GM12878 (cell line): ENCODE measurements at regions not wholly inside any gene's neighbourhood (a gene's known extent, or its start where the extent isn't known, plus 50 kb on each side); places are given as distances from the start of the nearest gene placed in this dataset.

Source experiments
- ATAC-seq: fragments of 200-7000 bp; cut with Tn5 transposase; 3 replicates; pipeline ENCODE4 v1.9.1; 2020; ENCODE audit warnings: mild to moderate bottlenecking, moderate library complexity
- BruUV-seq: library from RNA; stranded (reverse); fragments of 400-500 nt; replicated peaks from 2 replicates; lab custom pipeline; 2021; lab: Mats Ljungman, UMichigan
- CTCF ChIA-PET: fragments of 300-600 bp; sonication (Branson Sonifier 250); formaldehyde crosslinking; extraction: SDS; loops from one replicate; lab custom pipeline; 2021; ENCODE audit warnings: inconsistent platforms; lab: Yijun Ruan, JAX
- POLR2A ChIA-PET: fragments of 350-600 bp; formaldehyde crosslinking; extraction: SDS; loops from one replicate; lab custom pipeline; 2021; ENCODE audit warnings: inconsistent platforms; lab: Charles Lee
- RAD21 ChIA-PET: fragments of 300-600 bp; sonication (Branson Sonifier 250); formaldehyde crosslinking; loops from one replicate; lab custom pipeline; 2023; ENCODE audit warnings: antibody characterized with exemption; ENCODE audit not compliant: unreplicated experiment; lab: Charles Lee
- SMC1A ChIA-PET: fragments of 300-600 bp; sonication (Branson Sonifier 250); formaldehyde crosslinking; loops from one replicate; lab custom pipeline; 2023; ENCODE audit not compliant: unreplicated experiment, uncharacterized antibody; lab: Charles Lee
- DNase-seq: peaks from one replicate; pipeline ENCODE4 v3.0.0-alpha.2; 2011; ENCODE audit warnings: low read depth, low spot score
- FAIRE-seq: peaks from 3 replicates; lab custom pipeline; 2011; peaks lifted over from hg19 to GRCh38; lab: Jason Lieb, UNC
- H2AFZ ChIP-seq: 2 replicates; pipeline ENCODE4 v1.6.0; 2011; ENCODE audit warnings: low read depth, low read length, control low read depth; ENCODE audit not compliant: control insufficient read depth
- H3K27ac ChIP-seq: 2 replicates; pipeline ENCODE4 v1.5.1; 2011; ENCODE audit warnings: control low read depth; ENCODE audit not compliant: control insufficient read depth, insufficient read depth
- H3K27me3 ChIP-seq, 2 experiments: replicated peaks in 1 of 2; 2 replicates each; pipeline versions ENCODE4 v1.6.0 to v1.6.1; 2011; ENCODE audit warnings: low read length in 1 of 2; ENCODE audit not compliant: control insufficient read depth in 2 of 2, insufficient read depth in 2 of 2
- H3K36me3 ChIP-seq, 2 experiments: 2 replicates each; pipeline ENCODE4 v1.5.1; 2011; ENCODE audit warnings: low read length in 1 of 2; ENCODE audit not compliant: control insufficient read depth in 2 of 2, insufficient read depth in 2 of 2
- H3K4me1 ChIP-seq: 2 replicates; pipeline ENCODE4 v1.6.1; 2011; ENCODE audit warnings: mild to moderate bottlenecking, low read length, moderate library complexity, mixed read lengths; ENCODE audit not compliant: control insufficient read depth, insufficient read depth
- H3K4me2 ChIP-seq: 2 replicates; pipeline ENCODE4 v1.6.0; 2011; ENCODE audit warnings: control low read depth; ENCODE audit not compliant: control insufficient read depth, insufficient read depth
- H3K4me3 ChIP-seq: fragments of 200-600 bp; sonication (generic); 2 replicates; pipeline ENCODE4 v1.5.1; 2016
- H3K79me2 ChIP-seq: 2 replicates; pipeline ENCODE4 v1.6.0; 2011; ENCODE audit warnings: low read length; ENCODE audit not compliant: control insufficient read depth, insufficient read depth
- H3K9ac ChIP-seq: 2 replicates; pipeline ENCODE4 v1.8.0; 2011; ENCODE audit warnings: low read length, control low read depth, mixed read lengths; ENCODE audit not compliant: control insufficient read depth, insufficient read depth
- H3K9me3 ChIP-seq: replicated peaks from 3 replicates; pipeline ENCODE4 v1.5.1; 2011; ENCODE audit warnings: mild to moderate bottlenecking, low read length; ENCODE audit not compliant: control insufficient read depth, insufficient read depth
- H4K20me1 ChIP-seq: 2 replicates; pipeline ENCODE4 v1.6.0; 2011; ENCODE audit not compliant: control insufficient read depth, insufficient read depth
- BHLHE40 ChIP-seq, 2 experiments: fragments of 450-650 bp in 1 of 2; IDR thresholded peaks; 2 replicates each; pipeline ENCODE4 v1.6.1; 2011 to 2017; ENCODE audit warnings: low read depth in 2 of 2, borderline replicate concordance in 1 of 2, improper control_type of control experiment in 1 of 2, low read length in 1 of 2, mild to moderate bottlenecking in 1 of 2
- FOXM1 ChIP-seq: IDR thresholded peaks from 2 replicates; pipeline ENCODE4 v1.6.1; 2012; ENCODE audit warnings: low read depth, mild to moderate bottlenecking, inconsistent platforms, low read length, moderate library complexity
- HDAC6 ChIP-seq: fragments of 200-600 bp; sonication (generic); IDR thresholded peaks from one replicate; pipeline ENCODE4 v1.8.0; 2017; ENCODE audit warnings: antibody characterized with exemption; ENCODE audit not compliant: unreplicated experiment
- HDGF ChIP-seq: fragments of 450-650 bp; IDR thresholded peaks from 2 replicates; pipeline ENCODE4 v1.6.1; 2016; ENCODE audit warnings: antibody characterized with exemption
- MTA3 ChIP-seq: IDR thresholded peaks from 2 replicates; pipeline ENCODE4 v1.6.1; 2012; ENCODE audit warnings: low read length, inconsistent platforms, borderline replicate concordance
- MXI1 ChIP-seq: fragments of 150-350 bp; IDR thresholded peaks from 2 replicates; pipeline ENCODE4 v1.6.1; 2011; ENCODE audit warnings: low read depth, mild to moderate bottlenecking, inconsistent platforms, low read length, improper control_type of control experiment
- POLR2AphosphoS2 ChIP-seq: IDR thresholded peaks from 2 replicates; pipeline ENCODE4 v1.6.1; 2011; ENCODE audit warnings: low read depth, mild to moderate bottlenecking, low read length, improper control_type of control experiment, moderate library complexity
- TCF7 ChIP-seq: IDR thresholded peaks from 2 replicates; pipeline ENCODE4 v1.6.1; 2014; ENCODE audit warnings: antibody characterized with exemption, borderline replicate concordance
- ZNF207 ChIP-seq: fragments of 450-650 bp; IDR thresholded peaks from 2 replicates; pipeline ENCODE4 v1.6.1; 2014; ENCODE audit warnings: antibody characterized with exemption, mild to moderate bottlenecking, borderline replicate concordance
- ZNF622 ChIP-seq: fragments of 450-650 bp; IDR thresholded peaks from 2 replicates; pipeline ENCODE4 v1.6.1; 2017; ENCODE audit warnings: mild to moderate bottlenecking, inconsistent platforms
- WGBS: methylation state at CpG from one replicate; pipeline ENCODE4 v1.1.6; 2016; ENCODE audit warnings: low lambda C conversion rate; ENCODE audit not compliant: insufficient replicate concordance, insufficient coverage; ENCODE audit errors: missing lambda C conversion rate; 5-methylcytosine and 5-hydroxymethylcytosine counted together
- in situ Hi-C: fragments of 300-500 bp; cut with MboI; formaldehyde crosslinking; loops from 9 replicates; pipeline ENCODE4 v1.14.3; 2018; ENCODE audit warnings: mixed read lengths
- intact Hi-C: fragments of 100-400 bp; cut with micrococcal nuclease; formaldehyde crosslinking; loops from one replicate; pipeline ENCODE4 v1.14.2; 2022; ENCODE audit not compliant: unreplicated experiment
- TF ChIP-seq, protein P1 (sequence below): IDR thresholded peaks from 2 replicates; pipeline ENCODE4 v1.6.1; 2011; ENCODE audit warnings: low read depth, low read length, improper control_type of control experiment, borderline replicate concordance
- TF ChIP-seq, protein P2 (sequence below): fragments of 450-650 bp; IDR thresholded peaks from 2 replicates; pipeline ENCODE4 v1.6.1; 2018; ENCODE audit warnings: borderline replicate concordance, mild to moderate bottlenecking; ENCODE audit not compliant: partially characterized antibody
- TF ChIP-seq, protein P3 (sequence below): IDR thresholded peaks from 2 replicates; pipeline ENCODE4 v1.6.1; 2011; ENCODE audit warnings: borderline replicate concordance, low read depth, mild to moderate bottlenecking, moderate library complexity, low read length; ENCODE audit not compliant: insufficient read depth, poor library complexity, severe bottlenecking

DNA sequence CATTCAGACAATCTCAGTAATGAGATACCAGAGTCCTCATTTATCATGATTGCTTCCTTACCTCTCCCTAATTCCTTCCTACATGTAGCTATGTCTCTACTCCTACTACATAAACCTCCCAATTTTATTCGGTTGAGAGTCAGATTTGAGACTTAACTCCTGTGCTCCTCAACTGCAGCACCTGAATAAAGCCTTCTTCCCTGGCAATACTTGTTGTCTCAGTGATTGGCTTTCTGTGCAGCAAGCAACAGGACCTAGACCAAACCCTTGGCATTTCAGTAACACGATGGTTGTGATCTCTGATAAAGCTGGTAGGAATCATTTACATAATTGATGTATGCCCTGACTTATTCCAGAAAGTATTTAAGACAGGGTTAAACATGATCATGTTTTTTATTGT is 106.7 kb upstream of the NANOGP8 start (continued):
- TF ChIP-seq, protein P1, sequence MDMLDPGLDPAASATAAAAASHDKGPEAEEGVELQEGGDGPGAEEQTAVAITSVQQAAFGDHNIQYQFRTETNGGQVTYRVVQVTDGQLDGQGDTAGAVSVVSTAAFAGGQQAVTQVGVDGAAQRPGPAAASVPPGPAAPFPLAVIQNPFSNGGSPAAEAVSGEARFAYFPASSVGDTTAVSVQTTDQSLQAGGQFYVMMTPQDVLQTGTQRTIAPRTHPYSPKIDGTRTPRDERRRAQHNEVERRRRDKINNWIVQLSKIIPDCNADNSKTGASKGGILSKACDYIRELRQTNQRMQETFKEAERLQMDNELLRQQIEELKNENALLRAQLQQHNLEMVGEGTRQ, result no peak
- no peak for TF ChIP-seq HDAC6
- no peak for TF ChIP-seq BHLHE40 (IDR thresholded peaks at IDR 0.05; ENCODE audit: borderline replicate concordance in 1 of 2, low read depth in 2 of 2, low read length in 1 of 2)
- TF ChIP-seq HDGF, result no peak

DNA sequence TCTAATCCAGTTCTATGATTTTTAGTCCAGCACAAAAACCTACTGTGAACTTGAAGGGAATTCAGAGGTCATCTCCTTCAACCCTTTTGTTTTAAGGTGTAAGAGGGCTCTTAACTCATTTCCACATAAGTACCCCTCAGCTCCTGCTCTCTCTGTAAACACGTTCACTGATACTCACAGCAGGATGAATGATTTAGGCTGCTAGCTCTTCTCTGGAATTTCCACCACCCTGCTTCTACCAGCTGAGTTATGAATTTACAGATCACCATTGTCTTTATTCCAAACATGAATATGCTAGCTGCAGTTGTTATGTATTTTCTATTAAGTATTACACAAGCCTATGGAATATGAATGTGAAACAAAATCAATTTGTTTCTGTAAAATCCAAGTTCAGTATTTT is 101.3 kb upstream of the NANOGP8 start:
- DNase-seq (no peak), FAIRE-seq (no peak), ATAC-seq (no peak)
- ChIA-PET SMC1A (no interaction called here), CTCF (no interaction called here), RAD21 (no interaction called here), POLR2A (no interaction called here)
- TF ChIP-seq, protein P2, sequence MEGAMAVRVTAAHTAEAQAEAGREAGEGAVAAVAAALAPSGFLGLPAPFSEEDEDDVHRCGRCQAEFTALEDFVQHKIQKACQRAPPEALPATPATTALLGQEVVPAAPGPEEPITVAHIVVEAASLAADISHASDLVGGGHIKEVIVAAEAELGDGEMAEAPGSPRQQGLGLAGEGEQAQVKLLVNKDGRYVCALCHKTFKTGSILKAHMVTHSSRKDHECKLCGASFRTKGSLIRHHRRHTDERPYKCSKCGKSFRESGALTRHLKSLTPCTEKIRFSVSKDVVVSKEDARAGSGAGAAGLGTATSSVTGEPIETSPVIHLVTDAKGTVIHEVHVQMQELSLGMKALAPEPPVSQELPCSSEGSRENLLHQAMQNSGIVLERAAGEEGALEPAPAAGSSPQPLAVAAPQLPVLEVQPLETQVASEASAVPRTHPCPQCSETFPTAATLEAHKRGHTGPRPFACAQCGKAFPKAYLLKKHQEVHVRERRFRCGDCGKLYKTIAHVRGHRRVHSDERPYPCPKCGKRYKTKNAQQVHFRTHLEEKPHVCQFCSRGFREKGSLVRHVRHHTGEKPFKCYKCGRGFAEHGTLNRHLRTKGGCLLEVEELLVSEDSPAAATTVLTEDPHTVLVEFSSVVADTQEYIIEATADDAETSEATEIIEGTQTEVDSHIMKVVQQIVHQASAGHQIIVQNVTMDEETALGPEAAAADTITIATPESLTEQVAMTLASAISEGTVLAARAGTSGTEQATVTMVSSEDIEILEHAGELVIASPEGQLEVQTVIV, result no peak
- TF ChIP-seq FOXM1, result no peak
- TF ChIP-seq MTA3, result no peak
- TF ChIP-seq, protein P3, sequence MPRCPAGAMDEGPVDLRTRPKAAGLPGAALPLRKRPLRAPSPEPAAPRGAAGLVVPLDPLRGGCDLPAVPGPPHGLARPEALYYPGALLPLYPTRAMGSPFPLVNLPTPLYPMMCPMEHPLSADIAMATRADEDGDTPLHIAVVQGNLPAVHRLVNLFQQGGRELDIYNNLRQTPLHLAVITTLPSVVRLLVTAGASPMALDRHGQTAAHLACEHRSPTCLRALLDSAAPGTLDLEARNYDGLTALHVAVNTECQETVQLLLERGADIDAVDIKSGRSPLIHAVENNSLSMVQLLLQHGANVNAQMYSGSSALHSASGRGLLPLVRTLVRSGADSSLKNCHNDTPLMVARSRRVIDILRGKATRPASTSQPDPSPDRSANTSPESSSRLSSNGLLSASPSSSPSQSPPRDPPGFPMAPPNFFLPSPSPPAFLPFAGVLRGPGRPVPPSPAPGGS, result no peak
- no peak for TF ChIP-seq MXI1
- no peak for TF ChIP-seq POLR2AphosphoS2
- no peak for TF ChIP-seq TCF7
- no peak for TF ChIP-seq ZNF207
- TF ChIP-seq ZNF622, result no peak
- no peaks in the 10 kb centered on the region for H4K20me1 ChIP-seq
- no peak overlapping the region for H3K4me3 ChIP-seq
- WGBS, result 0% methylated on average over 1 of the region's 1 CpG
- H3K9me3 ChIP-seq, result peaks cover 1% of the 10 kb centered on the region
- no peak overlapping the region for H3K4me2 ChIP-seq
- H3K79me2 ChIP-seq, result no peaks in the 10 kb centered on the region
- H3K4me1 ChIP-seq, result peaks cover 3% of the 10 kb centered on the region; the same call in 1 of the 2 replicates
- intact Hi-C loops, result loop anchor here (10.0 kb wide), 1 partner anchor 102 kb away; the partner anchor contains the start of gene NANOGP8
- H3K27ac ChIP-seq, result no peak overlapping the region
- H2AFZ ChIP-seq, result no peak overlapping the region
- no peak overlapping the region for H3K9ac ChIP-seq
- no peaks in the 10 kb centered on the region for H3K27me3 ChIP-seq
- in situ Hi-C loops, result no loop called here
- BruUV-seq, result no TSS peak
- H3K36me3 ChIP-seq, result no peaks in the 10 kb centered on the region
